PC-9 (cell line): ENCODE measurements at regions not wholly inside any gene's neighbourhood (a gene's known extent, or its start where the extent isn't known, plus 50 kb on each side); places are given as distances from the start of the nearest gene placed in this dataset.

Experiments
- CTCF ChIP-seq: fragments of 200-600 bp; sonication (generic); conservative IDR thresholded peaks from 2 replicates; pipeline ENCODE4 v1.6.1; 2017; ENCODE audit warnings: mixed run types, antibody characterized with exemption, mild to moderate bottlenecking, moderate library complexity
- EZH2 ChIP-seq: fragments of 200-600 bp; sonication (generic); IDR thresholded peaks from 2 replicates; pipeline ENCODE4 v1.8.0; 2017; ENCODE audit warnings: antibody characterized with exemption, low read depth

GRCh38 chr18:28855524-28855923 lies 678.6 kb upstream of the CDH2 start:
- TF ChIP-seq EZH2: no peak
- TF ChIP-seq CTCF: no peak
